ENCODE measurements at regions not wholly inside any gene's neighbourhood (a gene's known extent, or its start where the extent isn't known, plus 50 kb on each side); places are given as distances from the start of the nearest gene placed in this dataset.
"Not testable (repeated sequence)": the region's sequence is repeated elsewhere in the genome, so short reads cannot be mapped to it uniquely, and the experiment has no call there.

DNA sequence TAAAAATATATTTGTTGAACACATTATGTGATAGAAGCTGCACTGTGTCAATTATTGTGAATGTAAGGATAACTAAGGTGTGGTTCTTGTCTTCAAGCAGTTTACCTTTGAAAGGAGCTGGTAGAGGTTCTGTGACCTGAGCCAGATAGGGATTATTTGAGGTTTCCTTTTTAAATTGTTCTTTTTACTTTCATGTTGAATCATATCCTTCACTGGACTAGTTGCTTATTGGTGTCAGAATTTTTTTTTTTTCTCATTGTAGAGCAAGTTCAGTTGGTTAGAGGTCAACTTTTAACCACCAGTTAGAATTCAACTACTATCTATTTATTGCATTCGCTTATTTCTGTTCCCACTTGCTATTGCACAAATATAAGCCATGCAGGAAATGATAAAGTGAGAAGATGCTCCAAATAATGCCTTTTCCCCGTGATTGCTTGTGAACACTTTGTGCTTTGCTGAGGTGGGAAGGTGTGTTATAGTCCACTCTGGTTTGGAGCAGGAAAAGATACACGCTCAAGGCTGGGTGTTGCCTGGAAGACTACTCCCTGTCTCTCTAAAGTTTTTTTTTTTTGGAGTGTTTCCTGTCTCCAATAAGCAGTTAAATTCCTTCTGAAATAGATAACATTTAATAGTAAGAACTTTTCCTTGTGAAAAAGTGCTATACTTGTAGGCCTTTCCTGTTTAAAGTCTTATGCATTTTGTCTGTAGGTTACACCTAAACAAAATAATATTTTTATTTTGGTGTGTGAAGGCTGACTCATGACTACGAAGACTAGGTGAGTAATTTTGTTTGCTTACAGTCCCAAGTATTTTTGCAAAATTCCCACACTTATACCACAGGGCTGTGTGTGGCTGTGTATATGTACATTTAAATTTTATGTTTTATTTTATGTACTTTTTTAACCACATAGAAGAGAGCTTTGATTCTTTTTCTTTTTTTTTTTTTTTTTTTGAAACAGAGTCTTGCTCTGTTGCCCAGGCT lies 83.8 kb upstream of the LCORL start:
- no peak overlapping the region for H3K27ac ChIP-seq (ENCODE audit: low read depth, low read length)
- POLR2A ChIA-PET: no interaction called here
- CTCF ChIA-PET: no interaction called here
- no peak overlapping the region for H3K4me3 ChIP-seq (ENCODE audit: low read depth, low read length)
- TF ChIP-seq, protein P1, sequence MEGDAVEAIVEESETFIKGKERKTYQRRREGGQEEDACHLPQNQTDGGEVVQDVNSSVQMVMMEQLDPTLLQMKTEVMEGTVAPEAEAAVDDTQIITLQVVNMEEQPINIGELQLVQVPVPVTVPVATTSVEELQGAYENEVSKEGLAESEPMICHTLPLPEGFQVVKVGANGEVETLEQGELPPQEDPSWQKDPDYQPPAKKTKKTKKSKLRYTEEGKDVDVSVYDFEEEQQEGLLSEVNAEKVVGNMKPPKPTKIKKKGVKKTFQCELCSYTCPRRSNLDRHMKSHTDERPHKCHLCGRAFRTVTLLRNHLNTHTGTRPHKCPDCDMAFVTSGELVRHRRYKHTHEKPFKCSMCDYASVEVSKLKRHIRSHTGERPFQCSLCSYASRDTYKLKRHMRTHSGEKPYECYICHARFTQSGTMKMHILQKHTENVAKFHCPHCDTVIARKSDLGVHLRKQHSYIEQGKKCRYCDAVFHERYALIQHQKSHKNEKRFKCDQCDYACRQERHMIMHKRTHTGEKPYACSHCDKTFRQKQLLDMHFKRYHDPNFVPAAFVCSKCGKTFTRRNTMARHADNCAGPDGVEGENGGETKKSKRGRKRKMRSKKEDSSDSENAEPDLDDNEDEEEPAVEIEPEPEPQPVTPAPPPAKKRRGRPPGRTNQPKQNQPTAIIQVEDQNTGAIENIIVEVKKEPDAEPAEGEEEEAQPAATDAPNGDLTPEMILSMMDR (IDR thresholded peaks at IDR 0.05; ENCODE audit: low read depth, low read length): no peak
- peaks cover 3% of the 10 kb centered on the region for H3K27me3 ChIP-seq (ENCODE audit: control insufficient read depth, insufficient read depth, low read length)
- H3K9me3 ChIP-seq (ENCODE audit: control insufficient read depth, insufficient read depth, low read length): no peaks in the 10 kb centered on the region
- DNase-seq (ENCODE audit: low read depth, low spot score): no peak

DNA sequence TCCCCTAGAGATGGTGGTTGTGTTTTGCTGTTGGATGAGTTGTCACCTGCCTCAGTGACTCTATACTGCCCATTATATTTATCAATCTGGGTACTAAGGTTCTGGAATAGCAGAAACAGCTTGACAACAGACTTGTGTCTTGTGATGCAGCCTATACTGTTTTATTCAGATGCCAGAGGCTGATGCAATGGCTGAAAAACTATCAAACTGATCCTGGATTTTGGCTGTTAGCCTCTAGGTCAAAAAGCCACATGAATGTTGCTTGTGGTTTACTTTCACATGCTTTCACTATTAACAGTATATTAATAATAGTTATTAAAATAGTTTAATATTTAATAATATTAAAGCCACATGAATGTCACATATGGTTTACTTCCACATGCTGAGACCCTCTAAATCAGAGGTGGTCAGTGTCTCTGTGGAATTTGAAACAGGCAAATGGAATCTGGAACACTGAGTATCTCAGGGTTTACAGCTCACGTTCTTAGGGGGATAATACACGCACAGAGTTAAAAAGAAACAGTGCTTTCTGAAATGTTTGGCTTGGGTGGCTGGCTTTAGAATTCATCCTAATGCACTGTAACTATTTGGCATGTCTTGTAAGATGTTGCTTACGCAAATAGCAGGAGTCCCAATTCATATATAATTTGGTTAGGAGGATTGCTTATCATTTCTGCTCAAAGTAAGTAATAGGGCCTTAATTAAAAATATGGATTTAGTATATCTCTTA lies 82.5 kb upstream of the LCORL start:
- no peaks in the 10 kb centered on the region for H3K27me3 ChIP-seq (ENCODE audit: control insufficient read depth, insufficient read depth, low read length)
- H3K9me3 ChIP-seq (ENCODE audit: control insufficient read depth, insufficient read depth, low read length): no peaks in the 10 kb centered on the region
- no peak for DNase-seq (ENCODE audit: low read depth, low spot score)
- H3K27ac ChIP-seq (ENCODE audit: low read depth, low read length): no peak overlapping the region
- TF ChIP-seq, protein P1 (IDR thresholded peaks at IDR 0.05; ENCODE audit: low read depth, low read length): no peak
- H3K4me3 ChIP-seq (ENCODE audit: low read depth, low read length): no peak overlapping the region
- CTCF ChIA-PET: interaction anchor here (1.0 kb wide), 1 partner anchor 287 kb away, joined by 3 read pairs; no protein-coding TSS in a partner anchor
- POLR2A ChIA-PET: no interaction called here

GRCh38 chr4:18100657-18101056 lies 79.1 kb upstream of the LCORL start:
- ChIA-PET CTCF (no interaction called here), POLR2A (no interaction called here)
- no peaks in the 10 kb centered on the region for H3K9me3 ChIP-seq (ENCODE audit: control insufficient read depth, insufficient read depth, low read length)

GRCh38 chr4:18090447-18090846 lies 68.9 kb upstream of the LCORL start:
- POLR2A ChIA-PET; CTCF ChIA-PET; H3K27ac ChIP-seq (ENCODE audit: low read depth, low read length); H3K9me3 ChIP-seq (ENCODE audit: control insufficient read depth, insufficient read depth, low read length); H3K27me3 ChIP-seq (ENCODE audit: control insufficient read depth, insufficient read depth, low read length); H3K4me3 ChIP-seq (ENCODE audit: low read depth, low read length); DNase-seq (ENCODE audit: low read depth, low spot score): not testable (repeated sequence)

More at GRCh38 chr4:18100657-18101056, 79.1 kb upstream of the LCORL start:
- TF ChIP-seq, protein P1 (IDR thresholded peaks at IDR 0.05; ENCODE audit: low read depth, low read length): no peak
- Histone ChIP-seq H3K4me3 (ENCODE audit: low read depth, low read length) (no peak overlapping the region), H3K27me3 (ENCODE audit: control insufficient read depth, insufficient read depth, low read length) (no peaks in the 10 kb centered on the region), H3K27ac (ENCODE audit: low read depth, low read length) (no peak overlapping the region)
- no peak for DNase-seq (ENCODE audit: low read depth, low spot score)

GRCh38 chr4:18082236-18082635 lies 60.7 kb upstream of the LCORL start:
- TF ChIP-seq, protein P1 (IDR thresholded peaks at IDR 0.05; ENCODE audit: low read depth, low read length): no peak
- Histone ChIP-seq H3K27me3 (ENCODE audit: control insufficient read depth, insufficient read depth, low read length) (no peaks in the 10 kb centered on the region), H3K4me3 (ENCODE audit: low read depth, low read length) (no peak overlapping the region), H3K27ac (ENCODE audit: low read depth, low read length) (no peak overlapping the region), H3K9me3 (ENCODE audit: control insufficient read depth, insufficient read depth, low read length) (no peaks in the 10 kb centered on the region)
- CTCF ChIA-PET: no interaction called here
- POLR2A ChIA-PET: no interaction called here
- no peak for DNase-seq (ENCODE audit: low read depth, low spot score)
